ENCODE measurements at regions not wholly inside any gene's neighbourhood (a gene's known extent, or its start where the extent isn't known, plus 50 kb on each side); places are given as distances from the start of the nearest gene placed in this dataset.
"Not testable (repeated sequence)": the region's sequence is repeated elsewhere in the genome, so short reads cannot be mapped to it uniquely, and the experiment has no call there.

DNA sequence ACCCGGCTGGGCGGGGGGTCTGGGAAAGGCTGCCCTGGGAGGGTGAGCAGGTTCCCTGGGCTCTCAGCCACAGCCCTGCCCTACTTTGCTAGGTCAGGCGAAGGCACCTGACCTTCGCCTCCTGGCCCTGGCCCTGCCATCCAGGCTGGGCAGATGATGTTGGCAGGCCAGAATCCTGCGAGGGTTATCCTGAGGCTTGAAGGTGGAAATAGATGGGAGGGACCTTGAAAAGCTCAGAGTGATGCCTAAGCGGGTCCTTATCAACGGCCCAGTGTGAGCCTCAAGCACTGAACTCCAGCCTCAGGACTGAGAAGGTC is 191.3 kb downstream of the LAT start:
- H3K36me3 Mint-ChIP-seq, result peaks cover 13% of the 10 kb centered on the region
- not testable (repeated sequence) for H3K27ac Mint-ChIP-seq

DNA sequence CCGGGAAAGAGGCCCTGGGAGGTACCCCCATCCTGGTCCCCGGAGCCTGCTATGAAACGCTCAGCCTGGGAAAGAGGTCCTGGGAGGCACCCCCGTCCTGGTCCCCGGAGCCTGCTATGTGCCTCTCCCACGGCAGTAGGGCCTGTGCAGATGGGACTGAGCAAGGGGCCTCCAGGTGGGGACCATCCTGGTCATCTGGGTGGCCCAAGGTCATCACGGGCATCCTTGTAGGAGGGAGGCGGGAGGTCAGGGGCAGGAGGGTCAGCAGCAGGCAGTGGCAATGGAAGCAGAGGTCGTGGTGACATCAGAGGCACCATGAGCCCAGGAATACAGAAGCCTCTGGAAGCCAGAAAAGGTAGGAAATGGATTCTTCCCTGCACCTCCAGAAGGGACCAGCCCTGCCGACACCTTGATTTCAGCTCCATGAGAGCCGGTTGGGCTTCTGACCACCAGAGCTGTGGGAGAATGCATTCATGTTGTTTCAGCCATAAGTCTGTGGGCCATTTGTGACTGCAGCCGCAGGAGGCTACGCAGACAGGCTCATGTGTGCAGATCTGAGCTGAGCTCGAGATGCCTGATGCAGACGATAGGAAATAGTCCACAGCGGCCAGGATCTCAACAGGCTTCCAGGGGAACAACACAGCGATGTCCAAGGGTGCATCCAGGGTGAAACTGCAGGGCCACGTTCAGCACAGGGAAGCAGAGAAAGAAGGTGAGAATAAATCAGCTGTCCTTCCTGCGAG is 190.7 kb downstream of the LAT start:
- DNase-seq (ENCODE audit: low spot score in 2 of 2); ATAC-seq (ENCODE audit: low read depth); H3K4me1 Mint-ChIP-seq; H3K4me3 Mint-ChIP-seq; H3K27me3 Mint-ChIP-seq; H3K27ac Mint-ChIP-seq; H3K9me3 Mint-ChIP-seq: not testable (repeated sequence)
- H3K36me3 Mint-ChIP-seq, result peaks cover 13% of the 10 kb centered on the region

More for the DNA sequence above, 191.3 kb downstream of the LAT start:
- H3K27me3 Mint-ChIP-seq; H3K9me3 Mint-ChIP-seq; H3K4me1 Mint-ChIP-seq; H3K4me3 Mint-ChIP-seq; ATAC-seq (ENCODE audit: low read depth); DNase-seq (ENCODE audit: low spot score in 2 of 2): not testable (repeated sequence)

DNA sequence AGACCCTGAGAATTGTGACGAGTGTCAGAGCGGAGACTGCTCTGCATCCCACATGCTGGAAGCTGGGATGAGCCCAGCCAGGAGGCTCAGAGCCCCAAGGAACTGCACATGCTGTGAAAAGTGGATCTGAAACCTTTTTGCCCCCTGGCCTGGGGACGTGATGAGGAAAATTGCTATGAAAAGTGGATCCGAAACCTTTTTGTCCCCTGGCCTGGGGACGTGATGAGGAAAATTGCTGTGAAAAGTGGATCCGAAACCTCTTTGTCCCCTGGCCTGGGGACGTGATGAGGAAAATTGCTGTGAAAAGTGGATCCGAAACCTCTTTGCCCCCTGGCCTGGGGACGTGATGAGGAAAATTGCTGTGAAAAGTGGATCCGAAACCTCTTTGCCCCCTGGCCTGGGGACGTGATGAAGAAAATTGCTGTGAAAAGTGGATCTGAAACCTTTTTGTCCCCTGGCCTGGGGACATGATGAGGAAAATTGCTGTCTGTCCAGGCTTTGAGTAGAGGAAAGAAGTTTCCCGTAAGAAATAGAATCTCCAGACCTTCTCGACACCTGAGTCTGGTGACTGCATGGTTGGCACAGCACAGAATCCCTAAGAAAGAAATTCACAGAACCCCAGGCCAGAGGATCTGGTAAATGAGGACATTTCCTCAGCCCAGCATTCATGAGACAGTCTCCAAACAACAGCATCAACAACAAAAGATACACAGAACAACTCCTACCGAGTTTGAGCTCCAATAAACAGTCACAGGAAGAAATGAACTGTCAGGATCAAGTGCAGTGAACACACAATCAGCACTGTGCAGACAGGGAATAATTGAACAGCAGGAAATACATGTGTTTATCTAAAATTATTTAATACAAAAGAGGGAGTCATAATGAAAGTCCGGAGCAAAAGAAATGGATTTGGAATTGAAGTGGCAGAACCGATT is 188.8 kb downstream of the LAT start:
- H3K9me3 Mint-ChIP-seq; H3K27me3 Mint-ChIP-seq; H3K4me1 Mint-ChIP-seq; DNase-seq (ENCODE audit: low spot score in 2 of 2); ATAC-seq (ENCODE audit: low read depth); H3K4me3 Mint-ChIP-seq; H3K27ac Mint-ChIP-seq: not testable (repeated sequence)
- peaks cover 15% of the 10 kb centered on the region for H3K36me3 Mint-ChIP-seq

DNA sequence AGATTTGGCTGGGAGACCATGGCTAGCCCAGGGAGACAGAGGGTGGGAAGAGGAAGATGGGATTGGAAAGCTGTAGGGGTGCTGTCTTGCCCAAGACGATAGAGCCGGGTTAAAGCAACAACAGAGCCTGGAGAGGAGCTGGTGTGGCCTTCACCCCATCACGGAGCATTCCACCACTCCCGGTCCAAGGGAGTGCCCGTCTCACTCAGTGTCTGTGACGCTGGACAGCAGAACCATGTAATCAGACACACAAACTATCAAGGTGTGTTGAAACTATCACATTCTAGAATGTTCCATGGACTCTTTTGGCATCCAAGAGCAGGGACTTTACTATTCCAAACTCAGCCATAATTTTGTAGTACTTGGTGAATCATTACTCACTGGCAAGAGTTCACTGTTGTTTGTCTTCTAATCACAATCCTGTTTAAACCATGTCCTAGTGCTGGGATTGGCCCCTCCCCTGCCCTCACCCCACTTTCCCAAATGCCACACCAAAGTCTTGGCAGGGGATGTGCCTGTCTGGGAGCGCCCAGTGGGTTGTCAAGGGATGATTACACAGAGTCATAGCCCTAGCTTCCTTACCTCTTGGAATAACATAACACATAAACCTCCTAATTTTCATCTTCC is 187.4 kb downstream of the LAT start:
- peaks cover 15% of the 10 kb centered on the region for H3K36me3 Mint-ChIP-seq
- ATAC-seq (ENCODE audit: low read depth); H3K27me3 Mint-ChIP-seq; H3K9me3 Mint-ChIP-seq; H3K4me1 Mint-ChIP-seq; H3K4me3 Mint-ChIP-seq; DNase-seq (ENCODE audit: low spot score in 2 of 2); H3K27ac Mint-ChIP-seq: not testable (repeated sequence)

DNA sequence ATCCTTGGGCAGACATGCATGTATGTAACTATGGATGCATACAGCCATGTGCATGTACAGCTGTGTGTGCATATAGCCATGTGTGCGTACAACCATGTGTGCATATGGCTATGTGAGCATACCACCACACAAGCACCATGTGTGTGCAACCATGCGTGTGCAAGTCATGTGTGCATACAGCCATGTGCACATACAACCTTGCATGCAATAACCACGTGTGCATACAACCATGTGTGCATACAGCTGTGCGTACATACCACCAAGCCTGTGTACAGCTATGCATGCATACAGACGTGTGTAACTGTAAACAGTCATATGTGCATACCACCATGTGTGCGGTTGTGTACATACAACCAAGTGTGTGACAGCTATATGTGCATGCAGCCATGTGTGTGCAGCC is 186.4 kb downstream of the LAT start:
- peaks cover 15% of the 10 kb centered on the region for H3K36me3 Mint-ChIP-seq
- H3K27ac Mint-ChIP-seq; H3K9me3 Mint-ChIP-seq; H3K27me3 Mint-ChIP-seq; ATAC-seq (ENCODE audit: low read depth); H3K4me3 Mint-ChIP-seq; H3K4me1 Mint-ChIP-seq; DNase-seq (ENCODE audit: low spot score in 2 of 2): not testable (repeated sequence)

DNA sequence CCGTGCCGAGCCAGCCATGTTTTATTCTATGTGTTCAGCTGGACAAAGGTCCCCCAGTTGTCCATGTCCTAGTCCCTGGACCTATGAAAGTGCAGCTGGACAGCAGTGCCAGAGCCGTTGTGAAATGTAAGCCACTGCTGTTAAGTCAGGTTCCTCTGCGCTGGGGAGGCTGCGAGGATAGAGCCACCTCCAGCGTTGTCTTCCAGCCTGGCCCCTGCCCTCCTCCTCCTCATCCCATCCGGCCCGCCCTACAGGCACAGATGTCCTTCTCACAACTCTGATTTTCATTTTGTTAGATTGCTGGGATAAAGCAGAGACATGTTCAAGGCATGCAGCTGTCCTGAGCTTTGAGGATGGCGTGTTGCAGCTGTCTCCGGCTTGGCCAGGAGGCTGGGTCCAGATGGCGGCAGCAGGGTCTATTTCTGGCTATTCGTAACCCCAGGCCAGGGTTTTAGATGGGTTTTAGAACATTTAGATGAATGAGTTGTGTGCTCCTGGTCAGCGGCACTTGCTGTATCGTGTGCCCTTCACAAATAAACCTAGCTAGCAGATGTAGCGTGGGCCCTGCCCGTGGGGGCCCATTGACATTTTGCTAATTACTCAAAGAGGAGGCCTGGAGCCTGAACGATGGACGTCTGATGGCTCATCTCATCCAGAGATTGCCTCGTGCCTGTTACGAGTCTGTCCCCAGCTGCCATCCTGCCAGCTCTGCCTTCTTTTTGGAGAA is 185.7 kb downstream of the LAT start:
- ATAC-seq (ENCODE audit: low read depth); H3K4me3 Mint-ChIP-seq; DNase-seq (ENCODE audit: low spot score in 2 of 2); H3K27me3 Mint-ChIP-seq; H3K9me3 Mint-ChIP-seq; H3K4me1 Mint-ChIP-seq; H3K27ac Mint-ChIP-seq: not testable (repeated sequence)
- peaks cover 14% of the 10 kb centered on the region for H3K36me3 Mint-ChIP-seq

DNA sequence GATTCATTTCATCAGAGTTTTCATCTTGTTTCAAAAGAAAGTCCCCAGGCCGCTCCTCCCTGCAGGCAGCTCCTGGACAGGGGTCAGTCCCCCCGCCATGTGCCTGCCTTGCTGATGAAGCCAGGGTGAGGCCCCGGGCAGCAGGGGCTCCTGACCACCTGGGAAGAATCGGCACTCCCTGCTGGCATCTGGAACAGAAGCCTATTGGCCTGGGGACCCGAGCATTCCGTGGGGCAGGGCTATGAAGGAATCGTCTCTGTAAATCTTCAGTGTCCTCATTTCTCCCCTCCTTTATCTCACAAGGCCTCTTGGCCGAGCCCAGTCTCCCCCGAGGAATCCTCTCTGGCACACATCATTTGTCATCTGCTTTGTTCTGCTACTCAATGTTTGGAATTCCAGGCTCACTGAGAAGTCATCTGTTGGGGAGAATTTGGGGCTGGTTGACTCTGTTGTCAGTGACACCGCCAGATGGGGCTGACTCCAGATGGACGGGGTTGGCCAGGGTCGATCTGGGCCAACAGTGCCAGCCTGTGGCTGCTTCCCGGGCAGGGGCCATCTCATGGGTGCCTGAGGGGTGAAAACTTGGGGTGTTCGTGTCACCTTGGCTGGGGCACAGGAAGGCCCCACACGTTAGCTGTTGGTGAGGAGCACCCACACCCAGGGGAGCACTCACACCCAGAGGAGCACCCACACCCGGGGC is 184.6 kb downstream of the LAT start:
- not testable (repeated sequence) for DNase-seq (ENCODE audit: low spot score in 2 of 2); H3K9me3 Mint-ChIP-seq; H3K4me3 Mint-ChIP-seq; H3K4me1 Mint-ChIP-seq; H3K27me3 Mint-ChIP-seq; H3K27ac Mint-ChIP-seq; ATAC-seq (ENCODE audit: low read depth)
- peaks cover 14% of the 10 kb centered on the region for H3K36me3 Mint-ChIP-seq

DNA sequence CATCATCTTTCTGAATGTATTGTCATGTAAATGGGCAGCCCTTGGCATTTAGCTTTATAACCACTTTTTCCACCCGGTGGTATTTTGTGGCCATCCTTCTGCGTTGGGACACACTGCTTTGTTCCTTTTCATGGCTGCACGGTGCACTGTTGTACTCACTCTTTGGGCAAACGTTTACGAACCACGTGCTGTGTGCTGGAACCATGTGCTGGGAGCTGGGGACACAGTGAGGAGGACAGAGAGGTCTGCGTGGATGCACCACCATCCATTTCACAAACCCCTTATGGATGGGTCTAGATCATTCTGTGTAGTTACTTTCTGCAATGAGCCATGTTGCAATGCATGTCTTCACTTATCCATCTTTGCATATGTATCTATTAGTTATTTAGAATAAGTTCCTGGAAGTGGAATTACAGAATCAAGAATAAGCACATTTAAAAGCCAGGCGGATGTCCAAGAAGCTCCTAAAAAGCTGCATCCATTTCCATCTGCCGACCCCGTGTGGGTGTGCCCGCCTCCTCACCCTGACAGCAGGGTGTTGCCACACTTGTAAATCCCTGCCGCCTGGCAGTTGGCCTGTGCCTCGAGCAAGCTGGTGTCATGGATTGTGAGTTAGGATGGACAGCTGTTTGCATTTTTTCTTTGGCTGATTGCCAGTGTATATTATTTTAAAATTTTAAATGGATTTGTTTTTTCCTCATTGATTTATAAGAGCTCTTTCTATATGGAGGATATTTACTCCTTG is 183.8 kb downstream of the LAT start:
- ATAC-seq (ENCODE audit: low read depth); H3K4me3 Mint-ChIP-seq; H3K27me3 Mint-ChIP-seq; H3K27ac Mint-ChIP-seq; H3K9me3 Mint-ChIP-seq; H3K4me1 Mint-ChIP-seq; DNase-seq (ENCODE audit: low spot score in 2 of 2): not testable (repeated sequence)
- peaks cover 14% of the 10 kb centered on the region for H3K36me3 Mint-ChIP-seq

DNA sequence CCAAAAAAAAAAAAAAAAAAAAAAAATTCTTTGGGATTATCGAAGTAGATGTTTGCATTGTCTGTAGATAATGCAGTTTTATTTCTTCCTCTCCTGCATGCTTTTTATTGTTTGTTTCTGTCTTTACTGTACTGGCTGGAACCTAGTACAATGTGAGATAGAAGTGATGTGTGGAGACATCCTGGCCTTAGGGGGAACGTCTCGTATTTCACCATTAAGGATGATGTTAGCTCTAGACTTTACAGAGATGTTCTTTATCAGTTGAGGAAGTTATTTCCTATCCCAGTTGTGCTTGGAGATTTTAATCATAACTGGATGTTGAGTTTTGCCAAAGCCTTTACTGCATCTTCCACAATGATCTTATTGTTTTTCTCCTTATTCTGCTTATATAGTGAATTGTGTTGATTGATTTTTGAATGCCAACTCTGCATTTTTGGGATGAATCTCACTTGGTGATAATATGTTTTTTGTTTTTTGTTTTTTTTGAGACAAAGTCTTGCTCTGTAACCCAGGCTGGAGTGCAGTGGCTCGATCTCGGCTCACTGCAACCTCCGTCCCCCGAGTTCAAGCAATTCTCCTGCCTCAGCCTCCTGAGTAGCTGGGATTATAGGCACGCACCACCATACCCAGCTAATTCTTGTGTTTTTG is 179.7 kb downstream of the LAT start:
- not testable (repeated sequence) for H3K4me3 Mint-ChIP-seq, H3K27ac Mint-ChIP-seq

DNA sequence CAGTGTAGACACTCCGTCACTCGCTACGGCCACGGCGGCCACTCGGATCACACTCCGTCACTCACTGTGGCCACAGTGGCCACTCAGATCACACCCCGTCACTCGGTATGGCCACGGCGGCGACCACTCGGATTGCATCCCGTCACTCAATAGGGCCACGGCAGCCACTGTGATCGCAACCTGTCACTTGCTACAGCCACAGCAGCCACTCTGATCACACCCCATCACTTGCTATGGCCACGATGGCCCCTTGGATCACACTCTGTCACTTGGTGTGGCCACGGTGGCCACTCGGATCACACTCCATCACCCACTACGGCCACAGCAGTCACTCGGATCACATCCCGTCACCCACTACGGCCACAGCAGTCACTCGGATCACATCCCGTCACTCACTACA is 175.3 kb downstream of the LAT start:
- H3K4me3 Mint-ChIP-seq; DNase-seq (ENCODE audit: low spot score in 2 of 2); H3K4me1 Mint-ChIP-seq; H3K27me3 Mint-ChIP-seq; H3K27ac Mint-ChIP-seq; H3K9me3 Mint-ChIP-seq; ATAC-seq (ENCODE audit: low read depth): not testable (repeated sequence)
- peaks cover 12% of the 10 kb centered on the region for H3K36me3 Mint-ChIP-seq

More for the DNA sequence above, 179.7 kb downstream of the LAT start:
- not testable (repeated sequence) for H3K27me3 Mint-ChIP-seq; H3K9me3 Mint-ChIP-seq; H3K4me1 Mint-ChIP-seq; DNase-seq (ENCODE audit: low spot score in 2 of 2); H3K36me3 Mint-ChIP-seq; ATAC-seq (ENCODE audit: low read depth)

DNA sequence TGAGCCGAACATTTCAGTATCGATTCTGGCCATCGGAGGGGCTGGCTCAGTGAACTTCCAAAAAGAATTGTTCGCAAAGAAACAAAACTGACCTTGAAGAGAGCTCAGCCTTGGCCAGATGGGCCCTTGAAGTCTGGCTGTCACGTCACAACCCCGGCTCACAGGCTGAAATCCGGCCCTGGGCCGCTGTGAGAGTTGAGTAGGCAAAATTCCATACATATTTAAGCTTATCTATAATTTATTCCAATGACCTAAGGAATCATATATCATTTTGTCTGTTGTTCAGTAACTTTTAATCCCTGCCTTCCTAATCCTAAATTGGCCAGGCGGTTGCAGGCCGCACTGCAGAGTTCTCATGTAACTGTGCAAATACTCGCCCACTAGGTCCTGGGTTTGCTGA is 174.8 kb downstream of the LAT start:
- H3K9me3 Mint-ChIP-seq; ATAC-seq (ENCODE audit: low read depth); H3K27ac Mint-ChIP-seq; DNase-seq (ENCODE audit: low spot score in 2 of 2); H3K27me3 Mint-ChIP-seq; H3K4me1 Mint-ChIP-seq; H3K4me3 Mint-ChIP-seq: not testable (repeated sequence)
- H3K36me3 Mint-ChIP-seq, result peaks cover 12% of the 10 kb centered on the region

DNA sequence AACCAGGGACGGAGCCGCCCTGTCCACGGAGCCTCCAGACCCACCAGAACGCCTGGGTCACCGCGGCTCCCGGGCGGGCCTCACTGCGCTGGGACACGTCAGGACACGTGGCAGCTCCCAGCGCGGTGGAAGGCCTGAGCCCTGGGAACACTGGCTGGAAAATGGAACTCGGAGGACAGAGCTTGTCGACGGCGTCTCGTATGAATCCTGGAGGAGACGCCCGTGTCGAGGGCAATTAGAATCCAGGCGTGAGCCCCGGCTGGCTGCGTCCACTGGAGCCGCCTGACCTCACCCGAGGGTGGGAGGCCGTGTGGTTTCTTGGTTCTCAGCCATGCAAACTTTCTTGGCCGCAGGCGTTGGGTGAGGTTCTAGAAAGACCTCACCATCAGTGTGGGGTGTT is 173.9 kb downstream of the LAT start:
- peaks cover 12% of the 10 kb centered on the region for H3K36me3 Mint-ChIP-seq
- H3K27me3 Mint-ChIP-seq, result no peaks in the 10 kb centered on the region
- no peak overlapping the region for H3K27ac Mint-ChIP-seq
- no peak overlapping the region for H3K4me3 Mint-ChIP-seq
- DNase-seq (ENCODE audit: low spot score in 2 of 2), result no peak
- no peaks in the 10 kb centered on the region for H3K4me1 Mint-ChIP-seq
- no peaks in the 10 kb centered on the region for H3K9me3 Mint-ChIP-seq
- ATAC-seq (ENCODE audit: low read depth), result no peak

Measured in memory B cell (primary cell).